ENCODE measurements at regions not wholly inside any gene's neighbourhood (a gene's known extent, or its start where the extent isn't known, plus 50 kb on each side); places are given as distances from the start of the nearest gene placed in this dataset.

DNA sequence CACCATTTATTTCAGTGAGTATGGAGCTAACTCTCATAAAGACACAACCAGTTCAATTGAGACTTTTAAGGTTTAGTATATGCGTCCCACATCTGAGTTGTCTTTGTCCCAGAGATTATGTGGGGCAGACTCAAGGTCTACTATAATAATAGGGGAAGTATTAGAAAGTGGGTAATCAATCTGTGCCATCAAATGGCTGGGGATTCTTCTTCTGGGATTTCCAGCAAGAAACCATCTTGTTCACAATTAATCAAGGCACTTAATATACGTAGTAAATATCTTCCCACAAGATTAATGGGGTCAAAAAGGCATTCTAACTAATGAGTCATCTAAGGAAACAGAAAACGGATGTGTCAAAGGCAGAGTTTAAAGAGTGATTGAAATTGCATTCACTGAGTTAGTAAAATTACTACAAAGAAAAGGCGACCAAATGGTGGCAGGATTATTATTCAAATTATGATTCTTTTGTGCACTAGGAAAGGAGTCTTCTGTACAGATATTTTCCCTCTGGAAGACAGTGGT, 179.8 kb upstream of the REG3G start:
- H3K4me1 Mint-ChIP-seq = no peaks in the 10 kb centered on the region

DNA sequence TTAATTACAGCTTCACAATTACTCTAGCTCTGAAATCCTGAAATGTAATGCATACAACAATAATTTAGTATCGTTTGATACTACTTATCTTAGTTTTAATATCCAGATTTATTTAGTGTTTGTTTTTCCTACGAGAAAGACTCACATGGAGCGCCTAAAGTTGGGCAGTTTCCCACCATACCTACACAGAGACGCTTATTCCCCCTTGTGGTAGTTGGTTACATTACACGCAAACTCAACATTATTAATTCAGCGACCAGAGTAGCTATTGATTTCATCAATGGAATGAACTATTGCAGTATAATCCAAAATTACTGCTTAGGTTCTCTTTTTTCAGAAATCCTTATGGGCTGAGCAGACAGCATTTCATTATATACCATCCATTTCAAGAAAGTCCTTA, 164.0 kb upstream of the REG3G start:
- no peaks in the 10 kb centered on the region for H3K36me3 Mint-ChIP-seq
- no peak overlapping the region for H3K4me3 Mint-ChIP-seq
- H3K27me3 Mint-ChIP-seq = no peaks in the 10 kb centered on the region
- no peak for ATAC-seq
- peaks cover 7% of the 10 kb centered on the region for H3K9me3 Mint-ChIP-seq
- H3K27ac Mint-ChIP-seq = no peak overlapping the region
- H3K4me1 Mint-ChIP-seq = no peaks in the 10 kb centered on the region

More for the DNA sequence above, 179.8 kb upstream of the REG3G start:
- Mint-ChIP-seq H3K9me3 (no peaks in the 10 kb centered on the region), H3K27ac (no peak overlapping the region), H3K27me3 (no peaks in the 10 kb centered on the region), H3K36me3 (no peaks in the 10 kb centered on the region), H3K4me3 (no peak overlapping the region)
- no peak for ATAC-seq

DNA sequence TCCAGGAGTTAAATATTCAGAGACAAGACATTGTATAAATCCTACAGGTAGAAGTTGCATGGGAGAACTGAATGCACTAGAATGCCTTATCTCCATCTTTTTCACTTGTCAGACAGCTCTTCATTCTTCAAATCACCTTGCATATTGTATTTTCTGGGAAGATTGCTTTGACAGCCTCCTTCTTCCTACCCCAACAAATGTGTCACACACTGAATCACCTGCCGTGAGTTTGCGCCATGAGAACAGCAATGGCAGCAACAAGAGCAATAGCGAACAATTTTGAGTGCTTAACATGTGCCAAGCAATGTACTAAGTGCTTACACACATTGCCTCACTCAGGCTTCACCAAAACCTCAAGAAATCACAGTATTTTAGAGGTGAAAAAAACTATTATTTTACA, 161.3 kb upstream of the REG3G start:
- no peaks in the 10 kb centered on the region for H3K4me1 Mint-ChIP-seq
- peaks cover 7% of the 10 kb centered on the region for H3K9me3 Mint-ChIP-seq
- H3K27me3 Mint-ChIP-seq = no peaks in the 10 kb centered on the region
- no peak for ATAC-seq
- H3K27ac Mint-ChIP-seq = no peak overlapping the region
- H3K36me3 Mint-ChIP-seq = no peaks in the 10 kb centered on the region
- H3K4me3 Mint-ChIP-seq = no peak overlapping the region

DNA sequence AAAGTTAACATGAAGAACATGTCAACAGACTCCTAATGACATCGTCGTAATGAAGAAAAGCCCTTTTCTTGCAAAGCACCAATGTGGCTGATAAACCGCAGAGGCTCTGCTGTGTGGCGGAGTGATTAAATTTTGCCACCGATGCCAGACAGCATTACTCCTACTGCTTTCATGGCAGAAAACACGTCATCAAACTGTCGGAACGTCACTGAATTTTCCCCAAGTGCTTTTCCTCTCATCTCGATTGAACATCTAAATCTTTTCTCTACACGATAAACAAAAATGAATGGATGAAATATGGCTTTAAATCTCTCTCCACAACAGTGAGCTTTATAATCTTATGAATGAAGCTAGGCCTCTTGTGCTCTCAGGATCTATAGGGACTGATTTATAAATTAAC, 159.8 kb upstream of the REG3G start:
- H3K9me3 Mint-ChIP-seq = peaks cover 3% of the 10 kb centered on the region
- no peak overlapping the region for H3K4me3 Mint-ChIP-seq
- ATAC-seq = no peak
- no peaks in the 10 kb centered on the region for H3K4me1 Mint-ChIP-seq
- no peaks in the 10 kb centered on the region for H3K27me3 Mint-ChIP-seq
- H3K36me3 Mint-ChIP-seq = no peaks in the 10 kb centered on the region
- H3K27ac Mint-ChIP-seq = no peak overlapping the region

DNA sequence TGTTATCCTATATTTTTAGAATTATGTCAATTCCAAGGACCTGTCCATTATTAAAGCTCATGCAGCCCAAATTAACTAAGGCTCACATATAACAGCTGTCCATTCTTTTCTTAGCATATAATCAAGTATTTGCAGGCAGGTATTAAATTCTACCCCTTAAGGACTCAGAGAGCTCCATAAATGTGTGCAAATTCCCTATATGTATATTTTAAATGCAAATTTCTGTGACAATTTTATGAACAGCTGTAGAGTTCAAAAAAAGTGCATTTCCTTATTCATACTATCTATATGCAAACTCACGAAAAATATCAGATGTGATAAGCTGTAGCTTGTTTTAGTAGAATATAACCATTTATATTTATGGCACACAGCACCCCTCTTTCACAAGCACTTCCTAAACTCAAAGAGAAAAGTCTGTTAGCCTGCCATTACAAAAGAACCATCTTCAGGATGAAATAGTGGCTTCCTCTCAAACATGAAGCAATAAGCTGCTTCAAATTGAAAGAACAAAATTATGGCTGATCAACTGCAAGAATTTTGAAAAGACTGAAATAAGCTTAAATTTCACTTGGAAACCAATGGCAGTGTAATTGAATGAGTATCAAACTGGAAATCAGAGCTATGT, 155.0 kb upstream of the REG3G start:
- no peaks in the 10 kb centered on the region for H3K9me3 Mint-ChIP-seq
- ATAC-seq = no peak

DNA sequence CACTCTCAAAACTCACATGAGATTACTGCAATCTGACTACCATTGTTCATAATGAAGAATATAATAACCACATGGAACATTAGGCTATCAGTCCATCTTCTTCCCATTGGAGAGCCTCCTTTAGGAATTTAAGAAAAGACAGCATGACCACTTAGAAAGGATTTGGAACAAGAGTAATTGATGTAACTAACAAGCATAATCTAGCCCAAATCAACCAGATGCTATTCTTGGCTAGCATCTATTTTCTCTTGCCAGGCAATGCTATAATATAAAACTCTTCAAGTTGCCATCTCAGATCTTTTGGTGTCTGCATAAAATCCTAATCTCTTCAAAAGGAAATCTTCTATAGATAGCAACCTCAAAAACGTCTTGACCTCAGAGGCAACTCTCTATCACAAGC, 152.0 kb upstream of the REG3G start:
- Mint-ChIP-seq H3K9me3 (no peaks in the 10 kb centered on the region), H3K27me3 (no peaks in the 10 kb centered on the region), H3K36me3 (no peaks in the 10 kb centered on the region), H3K4me3 (no peak overlapping the region), H3K27ac (no peak overlapping the region), H3K4me1 (no peaks in the 10 kb centered on the region)
- ATAC-seq = no peak

More for the DNA sequence above, 155.0 kb upstream of the REG3G start:
- Mint-ChIP-seq H3K4me1 (no peaks in the 10 kb centered on the region), H3K36me3 (no peaks in the 10 kb centered on the region), H3K27ac (no peak overlapping the region), H3K4me3 (no peak overlapping the region), H3K27me3 (no peaks in the 10 kb centered on the region)

DNA sequence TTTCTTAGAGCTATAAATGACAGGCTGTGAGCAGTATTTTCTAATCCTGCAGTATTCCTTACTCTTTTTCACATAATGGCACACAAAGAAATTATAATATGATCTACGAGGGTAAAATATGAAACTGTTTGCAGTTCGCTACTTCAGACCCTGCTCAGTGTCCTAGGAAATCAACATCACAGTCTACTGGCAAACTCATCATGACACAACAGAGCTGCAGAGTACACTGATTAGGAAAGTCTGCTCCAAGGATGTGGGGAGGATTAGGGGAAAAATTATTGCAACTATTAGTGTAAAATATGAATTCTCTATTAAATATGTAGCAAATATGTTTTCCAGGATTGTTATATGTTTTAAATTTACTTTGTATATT, 149.2 kb upstream of the REG3G start:
- no peak overlapping the region for H3K27ac Mint-ChIP-seq
- no peaks in the 10 kb centered on the region for H3K27me3 Mint-ChIP-seq

DNA sequence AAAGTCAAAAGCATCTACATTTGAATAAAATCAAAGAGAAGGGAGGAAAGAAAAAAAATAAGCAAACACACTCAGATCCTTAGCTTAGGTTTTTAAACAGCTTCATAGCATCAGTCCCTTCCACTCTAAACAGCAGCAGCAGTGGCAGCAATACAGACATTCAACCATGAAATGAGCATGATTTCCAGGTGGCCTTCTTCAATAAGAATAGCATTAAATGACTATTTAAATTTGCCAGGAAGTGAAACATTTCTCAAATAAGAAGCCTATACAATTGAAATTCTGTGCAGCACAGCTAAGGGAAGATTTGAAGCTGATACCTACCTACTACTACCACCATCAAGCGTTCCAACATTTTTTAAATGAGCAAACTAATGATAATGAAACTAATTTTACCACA, 138.1 kb upstream of the REG3G start:
- Mint-ChIP-seq H3K27me3 (no peaks in the 10 kb centered on the region), H3K9me3 (peaks cover 4% of the 10 kb centered on the region), H3K36me3 (no peaks in the 10 kb centered on the region), H3K4me1 (no peaks in the 10 kb centered on the region), H3K4me3 (no peak overlapping the region), H3K27ac (no peak overlapping the region)
- ATAC-seq = no peak

More for the DNA sequence above, 149.2 kb upstream of the REG3G start:
- Mint-ChIP-seq H3K4me1 (no peaks in the 10 kb centered on the region), H3K36me3 (no peaks in the 10 kb centered on the region), H3K4me3 (no peak overlapping the region), H3K9me3 (no peaks in the 10 kb centered on the region)
- no peak for ATAC-seq

DNA sequence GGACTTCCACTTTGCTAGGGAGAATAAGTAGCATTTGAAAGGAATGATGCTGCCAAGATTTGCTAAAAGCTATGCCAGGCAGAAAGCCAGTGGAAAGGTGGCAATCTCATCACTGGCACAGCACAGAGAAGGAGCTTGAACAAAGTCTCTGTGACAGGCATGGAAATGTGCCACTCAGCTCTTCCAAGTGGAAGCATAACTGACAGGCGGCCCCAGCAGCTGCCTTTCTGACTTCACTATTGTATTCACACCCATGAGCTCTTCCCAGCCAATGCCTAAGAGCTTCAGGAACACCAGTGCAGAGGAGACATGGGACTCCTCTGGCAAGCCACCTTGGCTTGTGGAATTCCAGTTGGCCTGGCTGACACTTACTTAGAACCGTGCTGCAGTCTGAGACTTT, 134.6 kb upstream of the REG3G start:
- no peak for ATAC-seq
- Mint-ChIP-seq H3K27me3 (no peaks in the 10 kb centered on the region), H3K27ac (no peak overlapping the region), H3K4me1 (no peaks in the 10 kb centered on the region), H3K9me3 (peaks cover 8% of the 10 kb centered on the region), H3K4me3 (no peak overlapping the region), H3K36me3 (no peaks in the 10 kb centered on the region)

DNA sequence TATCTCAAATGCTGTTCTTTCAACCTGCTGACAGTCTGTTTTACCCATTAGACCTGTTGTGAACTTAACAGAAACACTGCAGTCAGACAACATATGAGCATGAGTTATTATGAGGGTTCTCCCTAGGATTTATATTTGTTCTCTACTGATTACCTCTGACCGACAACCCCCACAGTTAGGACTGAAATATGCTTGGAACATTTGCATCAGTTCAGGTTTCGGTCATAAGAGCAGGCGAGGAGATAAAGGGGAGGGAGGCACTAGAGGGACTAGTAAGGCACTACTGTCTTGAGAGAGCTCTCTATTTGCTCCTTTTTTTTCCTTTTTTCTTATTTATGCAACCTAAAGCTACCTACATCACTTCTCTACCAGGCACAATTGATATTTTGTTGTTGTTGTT, 133.2 kb upstream of the REG3G start:
- no peak for ATAC-seq
- Mint-ChIP-seq H3K27me3 (no peaks in the 10 kb centered on the region), H3K4me3 (no peak overlapping the region), H3K27ac (no peak overlapping the region), H3K9me3 (peaks cover 10% of the 10 kb centered on the region), H3K36me3 (no peaks in the 10 kb centered on the region), H3K4me1 (no peaks in the 10 kb centered on the region)

DNA sequence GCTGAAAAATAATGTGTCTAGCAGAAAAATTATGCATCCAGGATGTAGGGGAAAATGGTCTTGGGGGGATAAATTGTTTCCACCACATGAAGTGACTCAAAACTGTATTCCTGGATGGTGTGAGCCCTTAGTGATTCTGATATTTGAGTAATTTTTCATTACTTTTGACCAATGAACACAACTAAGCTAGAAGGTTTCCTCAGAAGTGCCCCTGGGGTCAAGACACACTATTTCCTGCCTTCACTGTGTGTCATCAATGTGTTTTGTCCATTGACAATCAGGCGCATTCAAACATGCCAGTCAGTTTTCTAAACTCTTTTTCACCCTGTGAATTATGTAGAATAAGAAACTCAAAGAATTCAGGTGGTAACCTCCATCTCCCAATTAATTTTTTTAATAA, 130.5 kb upstream of the REG3G start:
- no peak overlapping the region for H3K27ac Mint-ChIP-seq
- H3K9me3 Mint-ChIP-seq = peaks cover 10% of the 10 kb centered on the region
- H3K36me3 Mint-ChIP-seq = no peaks in the 10 kb centered on the region
- no peak overlapping the region for H3K4me3 Mint-ChIP-seq
- H3K27me3 Mint-ChIP-seq = no peaks in the 10 kb centered on the region
- no peaks in the 10 kb centered on the region for H3K4me1 Mint-ChIP-seq
- ATAC-seq = no peak

DNA sequence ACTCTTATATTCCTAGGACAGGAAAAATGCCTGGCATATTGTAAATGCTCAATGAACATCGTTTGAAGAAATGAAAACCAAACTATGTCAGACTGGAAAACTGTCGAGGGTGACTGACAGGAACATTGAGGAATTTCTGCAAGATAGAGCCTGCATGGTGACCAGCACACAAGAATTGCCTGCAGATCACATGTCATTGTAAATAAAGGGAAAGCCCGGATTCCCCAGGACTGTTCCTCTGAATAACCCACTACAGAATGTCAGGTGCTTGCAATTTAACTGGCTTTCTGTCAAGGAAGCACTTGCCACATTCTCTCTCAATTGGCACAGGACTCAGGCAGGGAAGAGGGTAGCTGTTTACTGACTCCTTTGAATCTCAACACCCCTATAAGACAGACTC, 129.0 kb upstream of the REG3G start:
- no peak for ATAC-seq
- no peak overlapping the region for H3K4me3 Mint-ChIP-seq
- H3K27me3 Mint-ChIP-seq = no peaks in the 10 kb centered on the region
- H3K9me3 Mint-ChIP-seq = peaks cover 10% of the 10 kb centered on the region
- H3K36me3 Mint-ChIP-seq = no peaks in the 10 kb centered on the region
- no peaks in the 10 kb centered on the region for H3K4me1 Mint-ChIP-seq
- no peak overlapping the region for H3K27ac Mint-ChIP-seq

DNA sequence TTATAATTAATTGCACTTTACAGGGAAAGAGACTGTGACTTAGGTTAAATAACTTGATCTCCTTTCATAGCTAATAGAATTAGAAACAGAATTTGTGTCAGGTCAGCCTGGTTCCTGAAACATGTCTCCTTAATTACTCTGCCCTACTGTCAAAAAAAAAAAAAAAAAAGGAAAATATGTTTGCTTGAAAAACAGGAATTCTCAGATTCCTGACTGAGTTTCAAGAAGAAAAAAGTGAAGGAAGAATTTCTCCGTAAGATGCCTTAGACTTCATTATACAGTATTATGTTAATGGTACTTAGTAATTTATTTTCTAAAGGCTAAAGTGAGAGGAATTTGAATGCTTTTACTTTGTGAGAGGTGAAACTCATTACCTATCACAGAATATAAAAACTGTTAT, 118.4 kb upstream of the REG3G start:
- H3K9me3 Mint-ChIP-seq = peaks cover 5% of the 10 kb centered on the region
- H3K4me1 Mint-ChIP-seq = no peaks in the 10 kb centered on the region
- H3K27ac Mint-ChIP-seq = no peak overlapping the region
- H3K27me3 Mint-ChIP-seq = no peaks in the 10 kb centered on the region
- no peak for ATAC-seq
- no peak overlapping the region for H3K4me3 Mint-ChIP-seq
- no peaks in the 10 kb centered on the region for H3K36me3 Mint-ChIP-seq

DNA sequence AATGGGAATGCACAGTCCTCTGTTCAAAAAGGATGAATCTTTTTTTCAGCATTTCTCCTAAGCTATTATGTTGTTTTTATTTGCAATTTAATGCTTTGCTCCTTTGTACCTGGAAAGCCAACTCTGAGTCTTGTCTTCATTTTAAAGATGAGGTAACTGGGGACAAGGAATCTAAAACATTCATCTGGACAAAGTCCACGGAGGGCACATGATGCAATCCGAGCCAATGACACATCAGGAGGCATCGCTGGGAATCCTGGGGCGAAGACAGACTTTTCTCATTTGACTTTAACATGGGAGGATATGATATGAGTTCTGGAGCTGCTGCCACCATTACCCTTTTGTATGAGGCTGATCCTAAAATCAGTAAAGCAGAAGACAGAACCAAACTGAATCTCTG, 116.5 kb upstream of the REG3G start:
- no peak overlapping the region for H3K4me3 Mint-ChIP-seq
- H3K36me3 Mint-ChIP-seq = no peaks in the 10 kb centered on the region
- H3K4me1 Mint-ChIP-seq = no peaks in the 10 kb centered on the region
- H3K27ac Mint-ChIP-seq = no peak overlapping the region
- H3K27me3 Mint-ChIP-seq = no peaks in the 10 kb centered on the region
- H3K9me3 Mint-ChIP-seq = peaks cover 5% of the 10 kb centered on the region
- no peak for ATAC-seq

DNA sequence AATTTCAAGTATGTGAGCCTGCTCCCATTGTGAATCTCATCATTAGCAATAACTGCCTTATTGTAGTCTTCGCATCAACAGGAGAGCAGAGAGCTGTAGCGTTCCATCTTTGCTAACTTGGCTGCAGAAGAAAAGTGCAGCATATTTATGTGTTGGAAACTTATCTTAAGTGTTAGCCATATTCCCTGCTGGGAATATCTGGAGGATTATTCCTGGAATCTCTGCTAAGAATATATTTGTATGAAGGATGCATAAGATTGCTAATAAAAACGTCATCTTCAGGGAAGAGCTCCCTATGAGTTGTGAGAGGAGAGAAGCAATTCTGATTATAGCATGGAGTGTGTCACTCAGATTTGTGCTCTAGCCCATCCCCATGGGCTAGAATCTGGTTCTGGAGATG, 115.1 kb upstream of the REG3G start:
- Mint-ChIP-seq H3K36me3 (no peaks in the 10 kb centered on the region), H3K4me3 (no peak overlapping the region), H3K27me3 (no peaks in the 10 kb centered on the region), H3K9me3 (peaks cover 5% of the 10 kb centered on the region), H3K27ac (no peak overlapping the region), H3K4me1 (no peaks in the 10 kb centered on the region)
- ATAC-seq = no peak

DNA sequence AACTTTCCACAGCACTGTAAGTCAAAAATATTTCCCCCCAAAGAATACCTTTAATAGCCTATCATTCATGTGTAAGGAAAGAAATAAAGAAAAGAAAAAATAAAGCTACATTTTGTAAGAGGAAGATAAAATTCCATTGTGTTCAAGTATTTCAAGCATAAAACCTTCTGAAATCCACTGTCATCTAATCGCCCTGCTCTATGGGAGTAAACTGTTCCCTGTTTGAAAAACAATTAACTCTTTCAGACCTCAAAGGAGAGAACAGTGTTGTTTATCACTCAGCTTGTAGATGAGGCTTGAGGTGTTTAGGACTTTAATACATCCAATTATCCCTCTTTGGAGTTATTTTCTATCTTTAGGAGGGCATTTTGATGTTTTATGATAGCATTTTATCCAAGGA, 112.2 kb upstream of the REG3G start:
- ATAC-seq = no peak
- Mint-ChIP-seq H3K4me1 (no peaks in the 10 kb centered on the region), H3K27ac (no peak overlapping the region), H3K27me3 (no peaks in the 10 kb centered on the region), H3K4me3 (no peak overlapping the region), H3K36me3 (no peaks in the 10 kb centered on the region), H3K9me3 (peaks cover 2% of the 10 kb centered on the region)

DNA sequence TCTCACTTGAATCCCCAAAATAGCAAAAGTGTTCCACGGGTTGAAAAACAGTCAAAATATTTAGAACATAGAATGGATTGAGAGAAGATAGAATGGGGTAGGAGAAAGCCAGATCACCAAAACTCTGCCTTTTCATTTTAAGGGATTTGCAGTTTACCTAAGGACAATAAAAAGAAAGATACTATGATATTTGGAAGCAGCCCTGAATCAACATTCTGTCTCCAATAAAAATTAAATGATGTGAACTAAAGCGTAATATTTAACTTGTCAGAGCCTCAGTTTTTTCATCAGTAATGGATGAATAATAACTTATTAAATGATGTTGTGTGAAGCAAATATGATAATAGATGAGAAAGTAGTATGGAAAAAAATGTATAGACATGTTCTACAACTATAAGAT, 100.2 kb upstream of the REG3G start:
- no peaks in the 10 kb centered on the region for H3K4me1 Mint-ChIP-seq
- no peaks in the 10 kb centered on the region for H3K36me3 Mint-ChIP-seq
- no peak for ATAC-seq
- H3K27ac Mint-ChIP-seq = no peak overlapping the region
- peaks cover 6% of the 10 kb centered on the region for H3K9me3 Mint-ChIP-seq
- no peak overlapping the region for H3K4me3 Mint-ChIP-seq
- no peaks in the 10 kb centered on the region for H3K27me3 Mint-ChIP-seq

Measured in stimulated activated memory B cell treated with anti-CD40 and anti-IgM and Interleukin-4, amounts not matched to agents 10 μg/mL and 1 μg/mL and 100 μg/mL, for 72 hours (primary cell).